Fibroblast of villous mesenchyme (primary cell): ENCODE measurements at regions not wholly inside any gene's neighbourhood (a gene's known extent, or its start where the extent isn't known, plus 50 kb on each side); places are given as distances from the start of the nearest gene placed in this dataset.
"Not testable (repeated sequence)": the region's sequence is repeated elsewhere in the genome, so short reads cannot be mapped to it uniquely, and the experiment has no call there.

Source experiments
- DNase-seq: peaks from one replicate; pipeline ENCODE4 v3.0.0-alpha.2; 2010; ENCODE audit warnings: low read depth
- H3K4me3 ChIP-seq: 2 replicates; pipeline ENCODE4 v1.5.1; 2011; ENCODE audit warnings: low read depth, mild to moderate bottlenecking, low read length
- CTCF ChIP-seq: IDR thresholded peaks from 2 replicates; pipeline ENCODE4 v1.5.1; 2012; ENCODE audit warnings: low read depth, mild to moderate bottlenecking, low read length; ENCODE audit not compliant: insufficient read depth

- no peak overlapping the region for H3K4me3 ChIP-seq
- DNase-seq: no peak
- TF ChIP-seq CTCF: no peak
These were observed 80.8 kb downstream of the EOMES start for GRCh38 chr3:27641271-27641800.

- H3K4me3 ChIP-seq: no peak overlapping the region
- no peak for DNase-seq
- no peak for TF ChIP-seq CTCF
These were observed 82.9 kb downstream of the EOMES start for GRCh38 chr3:27639271-27639670.

GRCh38 chr3:27638594-27638993 lies 83.5 kb downstream of the EOMES start:
- no peak for DNase-seq
- no peak for TF ChIP-seq CTCF
- H3K4me3 ChIP-seq: no peak overlapping the region

GRCh38 chr3:27637346-27637995 lies 84.7 kb downstream of the EOMES start:
- H3K4me3 ChIP-seq: no peak overlapping the region
- no peak for DNase-seq
- TF ChIP-seq CTCF: no peak

GRCh38 chr3:27635006-27635405 lies 87.1 kb downstream of the EOMES start:
- not testable (repeated sequence) for H3K4me3 ChIP-seq, DNase-seq

GRCh38 chr3:27633224-27633545 lies 88.9 kb downstream of the EOMES start:
- H3K4me3 ChIP-seq: peak overlapping the region; percentile 63
- DNase-seq: peak; percentile 67
- no peak for TF ChIP-seq CTCF

- no peak for TF ChIP-seq CTCF
- H3K4me3 ChIP-seq: peak overlapping the region; percentile 63
- DNase-seq: peak; percentile 61
These were observed 89.5 kb downstream of the EOMES start for GRCh38 chr3:27632431-27633223.
